Endothelial cell of umbilical vein (primary cell): ENCODE measurements at regions not wholly inside any gene's neighbourhood (a gene's known extent, or its start where the extent isn't known, plus 50 kb on each side); places are given as distances from the start of the nearest gene placed in this dataset.

Experiments used
- BruUV-seq: library from RNA; stranded (reverse); fragments of 400-500 nt; replicated peaks from 2 replicates; lab custom pipeline; 2021; lab: Mats Ljungman, UMichigan
- CTCF ChIA-PET: fragments of 300-600, 350-600 bp; sonication (Branson Sonifier 250); formaldehyde crosslinking; loops from one replicate; lab custom pipeline; 2021; ENCODE audit warnings: antibody characterized with exemption, inconsistent platforms; lab: Charles Lee
- POLR2A ChIA-PET: fragments of 300-600, 350-600 bp; sonication (Branson Sonifier 250); formaldehyde crosslinking; loops from one replicate; lab custom pipeline; 2021; ENCODE audit warnings: antibody characterized with exemption, inconsistent platforms; lab: Charles Lee
- DNase-seq: peaks from one replicate; pipeline ENCODE4 v3.0.0-alpha.2; 2011; ENCODE audit warnings: low read depth, low spot score
- FAIRE-seq: peaks from 2 replicates; lab custom pipeline; 2011; peaks lifted over from hg19 to GRCh38; lab: Jason Lieb, UNC
- H2AFZ ChIP-seq: 2 replicates; pipeline ENCODE4 v1.6.0; 2012; ENCODE audit warnings: low read depth, low read length, control low read depth, inconsistent platforms
- H3K27ac ChIP-seq: 2 replicates; pipeline ENCODE4 v1.5.1; 2011; ENCODE audit warnings: low read depth, mild to moderate bottlenecking, control low read depth, low read length, moderate library complexity; ENCODE audit not compliant: insufficient read depth
- H3K27me3 ChIP-seq, 2 experiments: 2 replicates each; pipeline versions ENCODE4 v1.6.0 to v1.6.1; 2011; ENCODE audit warnings: low read length in 2 of 2, mixed read lengths in 1 of 2; ENCODE audit not compliant: control insufficient read depth in 2 of 2, insufficient read depth in 2 of 2
- H3K36me3 ChIP-seq, 2 experiments: 2 replicates in 1 of 2; 3 replicates in 1 of 2; pipeline ENCODE4 v1.5.1; 2011; ENCODE audit warnings: low read length in 2 of 2, mild to moderate bottlenecking in 1 of 2, moderate library complexity in 1 of 2; ENCODE audit not compliant: control insufficient read depth in 2 of 2, insufficient read depth in 2 of 2; ENCODE audit errors: extremely low read depth in 1 of 2
- H3K4me1 ChIP-seq: 3 replicates; pipeline ENCODE4 v1.5.1; 2011; ENCODE audit warnings: mild to moderate bottlenecking, low read length; ENCODE audit not compliant: control insufficient read depth, insufficient read depth; ENCODE audit errors: extremely low read depth
- H3K4me2 ChIP-seq: 2 replicates; pipeline ENCODE4 v1.6.1; 2011; ENCODE audit warnings: low read length, control low read depth, mixed read lengths; ENCODE audit not compliant: insufficient read depth
- H3K4me3 ChIP-seq, 3 experiments: fragments of 200-600 bp in 1 of 3; sonication (generic), shearing (Covaris generic) in 1 of 3; replicated peaks in 1 of 3; 2 replicates each; pipeline ENCODE4 v1.5.1; 2011 to 2016; ENCODE audit warnings: control low read depth in 3 of 3, low read length in 3 of 3, mild to moderate bottlenecking in 2 of 3, inconsistent platforms in 1 of 3, low read depth in 1 of 3, moderate library complexity in 1 of 3; ENCODE audit not compliant: insufficient read depth in 1 of 3
- H3K79me2 ChIP-seq: 2 replicates; pipeline ENCODE4 v1.6.0; 2012; ENCODE audit warnings: low read length, inconsistent platforms; ENCODE audit not compliant: control insufficient read depth, insufficient read depth
- H3K9ac ChIP-seq: replicated peaks from 2 replicates; pipeline ENCODE3; 2011; ENCODE audit warnings: low read length, control low read depth; ENCODE audit not compliant: insufficient read depth; ENCODE audit errors: extremely low read depth
- H3K9me1 ChIP-seq: replicated peaks from 3 replicates; pipeline ENCODE4 v1.6.0; 2011; ENCODE audit warnings: mild to moderate bottlenecking, low read length; ENCODE audit not compliant: control insufficient read depth, insufficient read depth; ENCODE audit errors: extremely low read depth
- H3K9me3 ChIP-seq: replicated peaks from 2 replicates; pipeline ENCODE4 v1.5.1; 2012; ENCODE audit warnings: low read length, inconsistent platforms; ENCODE audit not compliant: control insufficient read depth, insufficient read depth
- H4K20me1 ChIP-seq: replicated peaks from 2 replicates; pipeline ENCODE3; 2011; ENCODE audit warnings: mild to moderate bottlenecking, low read length; ENCODE audit not compliant: control insufficient read depth, insufficient read depth; ENCODE audit errors: extremely low read depth
- EZH2 ChIP-seq: IDR thresholded peaks from 2 replicates; pipeline ENCODE4 v1.6.1; 2012; ENCODE audit warnings: borderline replicate concordance, low read depth, mild to moderate bottlenecking, moderate library complexity, low read length, inconsistent platforms; ENCODE audit not compliant: severe bottlenecking
- FOS ChIP-seq: IDR thresholded peaks from 2 replicates; pipeline ENCODE4 v1.6.1; 2011; ENCODE audit warnings: mild to moderate bottlenecking, low read length, moderate library complexity, borderline replicate concordance; ENCODE audit not compliant: insufficient read depth
- GATA2 ChIP-seq: IDR thresholded peaks from 2 replicates; pipeline ENCODE4 v1.7.0; 2011; ENCODE audit warnings: low read depth, mild to moderate bottlenecking, moderate library complexity, mixed read lengths, low read length; ENCODE audit not compliant: insufficient read length, insufficient read depth
- JUN ChIP-seq: IDR thresholded peaks from 2 replicates; pipeline ENCODE4 v1.6.1; 2011; ENCODE audit warnings: borderline replicate concordance, low read depth; ENCODE audit not compliant: insufficient read length, insufficient read depth
- MYC ChIP-seq: IDR thresholded peaks from one replicate; pipeline ENCODE4 v1.6.1; 2011; ENCODE audit warnings: mild to moderate bottlenecking, low read depth, low read length
- POLR2A ChIP-seq: IDR thresholded peaks from 2 replicates; pipeline ENCODE4 v1.6.1; 2012; ENCODE audit warnings: low read depth, mild to moderate bottlenecking, control low read depth, low read length
- POLR2AphosphoS5 ChIP-seq: IDR thresholded peaks from 2 replicates; pipeline ENCODE4 v1.6.1; 2012; ENCODE audit warnings: low read depth, mild to moderate bottlenecking, control low read depth, low read length, moderate library complexity; ENCODE audit not compliant: insufficient read depth
- dilution Hi-C: fragments of 300-500 bp; cut with MboI; formaldehyde crosslinking; loops from one replicate; pipeline ENCODE4 v1.15.0; 2019; ENCODE audit warnings: low sequenced_read_pairs; ENCODE audit not compliant: extremely low pct_ligation_motif_present
- intact Hi-C: fragments of 100-400 bp; cut with micrococcal nuclease; formaldehyde crosslinking; loops from one replicate; pipeline ENCODE4 v1.10.0; 2022
- TF ChIP-seq, protein P1 (sequence below), 2 donors: IDR thresholded peaks; 1 replicate in 1 of 2; 2 replicates in 1 of 2; pipeline ENCODE4 v1.5.1; 2011; ENCODE audit warnings: low read length in 2 of 2, mild to moderate bottlenecking in 2 of 2, moderate library complexity in 2 of 2, control low read depth in 1 of 2, inconsistent platforms in 1 of 2, low read depth in 1 of 2; ENCODE audit not compliant: insufficient read depth in 1 of 2; ENCODE audit errors: extremely low read depth in 1 of 2
- TF ChIP-seq, protein P2 (sequence below): IDR thresholded peaks from 2 replicates; pipeline ENCODE4 v1.6.1; 2011; ENCODE audit not compliant: insufficient read depth, insufficient read length

GRCh38 chr1:222210776-222211175, 337.1 kb downstream of the HHIPL2 start:
- Histone ChIP-seq H2AFZ (no peak overlapping the region), H3K9me3 (no peaks in the 10 kb centered on the region), H3K36me3 (no peaks in the 10 kb centered on the region), H3K4me2 (no peak overlapping the region), H3K9ac (no peak overlapping the region), H3K79me2 (no peaks in the 10 kb centered on the region), H4K20me1 (no peaks in the 10 kb centered on the region), H3K27me3 (no peaks in the 10 kb centered on the region), H3K4me3 (no peak overlapping the region), H3K9me1 (no peaks in the 10 kb centered on the region), H3K4me1 (no peaks in the 10 kb centered on the region), H3K27ac (no peak overlapping the region)
- DNase-seq: no peak
- ChIA-PET CTCF (no interaction called here), POLR2A (no interaction called here)
- BruUV-seq: no TSS peak
- TF ChIP-seq, protein P1, sequence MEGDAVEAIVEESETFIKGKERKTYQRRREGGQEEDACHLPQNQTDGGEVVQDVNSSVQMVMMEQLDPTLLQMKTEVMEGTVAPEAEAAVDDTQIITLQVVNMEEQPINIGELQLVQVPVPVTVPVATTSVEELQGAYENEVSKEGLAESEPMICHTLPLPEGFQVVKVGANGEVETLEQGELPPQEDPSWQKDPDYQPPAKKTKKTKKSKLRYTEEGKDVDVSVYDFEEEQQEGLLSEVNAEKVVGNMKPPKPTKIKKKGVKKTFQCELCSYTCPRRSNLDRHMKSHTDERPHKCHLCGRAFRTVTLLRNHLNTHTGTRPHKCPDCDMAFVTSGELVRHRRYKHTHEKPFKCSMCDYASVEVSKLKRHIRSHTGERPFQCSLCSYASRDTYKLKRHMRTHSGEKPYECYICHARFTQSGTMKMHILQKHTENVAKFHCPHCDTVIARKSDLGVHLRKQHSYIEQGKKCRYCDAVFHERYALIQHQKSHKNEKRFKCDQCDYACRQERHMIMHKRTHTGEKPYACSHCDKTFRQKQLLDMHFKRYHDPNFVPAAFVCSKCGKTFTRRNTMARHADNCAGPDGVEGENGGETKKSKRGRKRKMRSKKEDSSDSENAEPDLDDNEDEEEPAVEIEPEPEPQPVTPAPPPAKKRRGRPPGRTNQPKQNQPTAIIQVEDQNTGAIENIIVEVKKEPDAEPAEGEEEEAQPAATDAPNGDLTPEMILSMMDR (IDR thresholded peaks at IDR 0.05; ENCODE audit: extremely low read depth in 1 of 2, insufficient read depth in 1 of 2, low read depth in 1 of 2, low read length in 2 of 2): no peak
- TF ChIP-seq POLR2A (no peak), FOS (no peak), POLR2AphosphoS5 (no peak), GATA2 (no peak)
- dilution Hi-C loops (no loop called here), intact Hi-C loops (no loop called here)
- no peak for FAIRE-seq

- no peak for DNase-seq
- CTCF ChIA-PET: interaction anchor here (1.1 kb wide), 1 partner anchor 33 kb away, joined by 3 read pairs; no protein-coding TSS in a partner anchor
- FAIRE-seq: no peak
- Histone ChIP-seq H3K4me1 (no peaks in the 10 kb centered on the region), H3K27me3 (no peaks in the 10 kb centered on the region), H3K9me1 (no peaks in the 10 kb centered on the region), H3K27ac (no peak overlapping the region), H3K9ac (no peak overlapping the region), H3K4me2 (no peak overlapping the region), H3K4me3 (no peak overlapping the region), H4K20me1 (no peaks in the 10 kb centered on the region), H3K36me3 (no peaks in the 10 kb centered on the region), H3K9me3 (no peaks in the 10 kb centered on the region), H2AFZ (no peak overlapping the region), H3K79me2 (no peaks in the 10 kb centered on the region)
- no peak for TF ChIP-seq EZH2
- TF ChIP-seq FOS: no peak
- TF ChIP-seq MYC: no peak
- no peak for TF ChIP-seq POLR2AphosphoS5
- no peak for TF ChIP-seq POLR2A
- no peak for TF ChIP-seq GATA2
- TF ChIP-seq JUN: no peak
- TF ChIP-seq, protein P1 (IDR thresholded peaks at IDR 0.05; ENCODE audit: extremely low read depth in 1 of 2, insufficient read depth in 1 of 2, low read depth in 1 of 2, low read length in 2 of 2): no peak
- TF ChIP-seq, protein P2, sequence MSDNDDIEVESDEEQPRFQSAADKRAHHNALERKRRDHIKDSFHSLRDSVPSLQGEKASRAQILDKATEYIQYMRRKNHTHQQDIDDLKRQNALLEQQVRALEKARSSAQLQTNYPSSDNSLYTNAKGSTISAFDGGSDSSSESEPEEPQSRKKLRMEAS: no peak
- POLR2A ChIA-PET: no interaction called here
- dilution Hi-C loops (no loop called here), intact Hi-C loops (no loop called here)
- no TSS peak for BruUV-seq
Measured at GRCh38 chr1:222204475-222204874, 343.4 kb downstream of the HHIPL2 start.
